Keratinocyte (primary cell): ENCODE measurements at regions not wholly inside any gene's neighbourhood (a gene's known extent, or its start where the extent isn't known, plus 50 kb on each side); places are given as distances from the start of the nearest gene placed in this dataset.

ENCODE experiments used
- DNase-seq: peaks from one replicate; pipeline ENCODE4 v3.0.0-alpha.2; 2011; ENCODE audit warnings: low read depth, missing footprints, low spot score
- FAIRE-seq: peaks from 2 replicates; lab custom pipeline; 2011; peaks lifted over from hg19 to GRCh38; lab: Jason Lieb, UNC
- H2AFZ ChIP-seq: 2 replicates; pipeline ENCODE4 v1.6.0; 2012; ENCODE audit warnings: low read length, control low read depth, inconsistent platforms; ENCODE audit not compliant: control insufficient read depth
- H3K27ac ChIP-seq: 2 replicates; pipeline ENCODE4 v1.5.1; 2011; ENCODE audit warnings: low read length; ENCODE audit not compliant: control insufficient read depth, insufficient read depth
- H3K27me3 ChIP-seq: 3 replicates; pipeline ENCODE4 v1.6.0; 2011; ENCODE audit warnings: low read length; ENCODE audit not compliant: control insufficient read depth, insufficient read depth; ENCODE audit errors: extremely low read depth
- H3K36me3 ChIP-seq, 2 experiments: 2 replicates in 1 of 2; 3 replicates in 1 of 2; pipeline ENCODE4 v1.5.1; 2011; ENCODE audit warnings: low read length in 2 of 2, mild to moderate bottlenecking in 1 of 2; ENCODE audit not compliant: control insufficient read depth in 2 of 2, insufficient read depth in 2 of 2; ENCODE audit errors: extremely low read depth in 1 of 2
- H3K4me1 ChIP-seq: 3 replicates; pipeline ENCODE4 v1.5.1; 2011; ENCODE audit warnings: low read length; ENCODE audit not compliant: control insufficient read depth, insufficient read depth; ENCODE audit errors: extremely low read depth
- H3K4me2 ChIP-seq: 3 replicates; pipeline ENCODE4 v1.6.0; 2011; ENCODE audit warnings: low read depth, low read length; ENCODE audit not compliant: control insufficient read depth, insufficient read depth; ENCODE audit errors: extremely low read depth
- H3K4me3 ChIP-seq, 3 experiments: fragments of 200-600 bp in 1 of 3; sonication (generic) in 1 of 3; 2 replicates in 2 of 3; 3 replicates in 1 of 3; pipeline ENCODE4 v1.5.1; 2011 to 2016; ENCODE audit warnings: low read length in 3 of 3, mild to moderate bottlenecking in 3 of 3, control low read depth in 2 of 3, inconsistent platforms in 1 of 3, low read depth in 1 of 3, mixed read lengths in 1 of 3, mixed run types in 1 of 3, moderate library complexity in 1 of 3; ENCODE audit not compliant: control insufficient read depth in 2 of 3, insufficient read depth in 2 of 3; ENCODE audit errors: extremely low read depth in 1 of 3
- H3K79me2 ChIP-seq: 2 replicates; pipeline ENCODE4 v1.6.0; 2012; ENCODE audit warnings: low read length; ENCODE audit not compliant: control insufficient read depth, insufficient read depth
- H3K9ac ChIP-seq: 3 replicates; pipeline ENCODE4 v1.6.0; 2011; ENCODE audit warnings: low read length; ENCODE audit not compliant: control insufficient read depth, insufficient read depth; ENCODE audit errors: extremely low read depth
- H3K9me1 ChIP-seq: 3 replicates; pipeline ENCODE4 v1.6.0; 2011; ENCODE audit warnings: low read length; ENCODE audit not compliant: control insufficient read depth, insufficient read depth; ENCODE audit errors: extremely low read depth
- H3K9me3 ChIP-seq: 2 replicates; pipeline ENCODE4 v1.5.1; 2012; ENCODE audit warnings: low read depth, low read length; ENCODE audit not compliant: control insufficient read depth
- H4K20me1 ChIP-seq: 3 replicates; pipeline ENCODE4 v1.6.0; 2011; ENCODE audit warnings: low read length; ENCODE audit not compliant: control insufficient read depth, insufficient read depth; ENCODE audit errors: extremely low read depth
- CTCF ChIP-seq, 3 experiments: IDR thresholded peaks in 1 of 3; conservative IDR thresholded peaks in 1 of 3; optimal IDR thresholded peaks in 1 of 3; 2 replicates in 2 of 3; 3 replicates in 1 of 3; pipeline versions ENCODE3 to v1.5.1; 2011; ENCODE audit warnings: low read length in 3 of 3, mild to moderate bottlenecking in 3 of 3, moderate library complexity in 2 of 3, control low read depth in 1 of 3, inconsistent platforms in 1 of 3; ENCODE audit not compliant: insufficient read depth in 2 of 3; ENCODE audit errors: extremely low read depth in 1 of 3
- EZH2 ChIP-seq: IDR thresholded peaks from one replicate; pipeline ENCODE4 v1.6.1; 2012; ENCODE audit warnings: inconsistent platforms, mild to moderate bottlenecking, low read length, moderate library complexity
- dilution Hi-C: fragments of 300-500 bp; cut with MboI; formaldehyde crosslinking; loops from one replicate; pipeline ENCODE4 v1.7.0; 2020; ENCODE audit warnings: low sequenced_read_pairs; ENCODE audit not compliant: extremely low pct_ligation_motif_present

GRCh38 chrX:104359124-104359523 lies 104.4 kb upstream of the ESX1 start:
- DNase-seq (no peak), FAIRE-seq (peak; percentile 17)
- no peak overlapping the region for H3K27ac ChIP-seq
- H3K9me3 ChIP-seq = peaks cover 1% of the 10 kb centered on the region
- H3K9me1 ChIP-seq = no peaks in the 10 kb centered on the region
- dilution Hi-C loops = no loop called here
- no peaks in the 10 kb centered on the region for H3K27me3 ChIP-seq
- H3K4me2 ChIP-seq = no peak overlapping the region
- no peaks in the 10 kb centered on the region for H3K79me2 ChIP-seq
- H4K20me1 ChIP-seq = no peaks in the 10 kb centered on the region
- H3K4me1 ChIP-seq = no peaks in the 10 kb centered on the region
- no peak for TF ChIP-seq EZH2
- H2AFZ ChIP-seq = no peak overlapping the region
- H3K4me3 ChIP-seq = no peak overlapping the region
- no peak overlapping the region for H3K9ac ChIP-seq
- no peaks in the 10 kb centered on the region for H3K36me3 ChIP-seq

- Histone ChIP-seq H4K20me1 (no peaks in the 10 kb centered on the region), H3K4me2 (peak overlapping the region; percentile 31), H3K27me3 (no peaks in the 10 kb centered on the region), H3K4me3 (no peak overlapping the region), H3K79me2 (no peaks in the 10 kb centered on the region), H3K4me1 (peaks cover 24% of the 10 kb centered on the region), H3K36me3 (no peaks in the 10 kb centered on the region), H3K27ac (peak overlapping the region; percentile 79), H2AFZ (peak overlapping the region; percentile 48), H3K9me1 (no peaks in the 10 kb centered on the region), H3K9ac (peak overlapping the region; percentile 24), H3K9me3 (no peaks in the 10 kb centered on the region)
- no peak for TF ChIP-seq CTCF (optimal IDR thresholded peaks at IDR 0.05 in 1 of 3, IDR thresholded peaks at IDR 0.05 in 1 of 3, conservative IDR thresholded peaks at IDR 0.05 in 1 of 3; ENCODE audit: extremely low read depth in 1 of 3, insufficient read depth in 2 of 3, low read length in 3 of 3)
- TF ChIP-seq EZH2 = no peak
- FAIRE-seq (peak; percentile 92), DNase-seq (peak; percentile 63)
- dilution Hi-C loops = no loop called here
Observed at GRCh38 chrX:104351173-104351769, 96.5 kb upstream of the ESX1 start.

GRCh38 chrX:104347860-104348259 lies 93.1 kb upstream of the ESX1 start:
- Histone ChIP-seq H3K4me2 (no peak overlapping the region), H3K9me3 (no peaks in the 10 kb centered on the region), H3K27ac (no peak overlapping the region), H3K9me1 (no peaks in the 10 kb centered on the region), H3K4me1 (peaks cover 19% of the 10 kb centered on the region), H3K36me3 (no peaks in the 10 kb centered on the region), H2AFZ (no peak overlapping the region), H3K79me2 (no peaks in the 10 kb centered on the region), H3K27me3 (no peaks in the 10 kb centered on the region), H4K20me1 (no peaks in the 10 kb centered on the region), H3K4me3 (no peak overlapping the region), H3K9ac (no peak overlapping the region)
- DNase-seq (no peak), FAIRE-seq (peak; percentile 58)
- dilution Hi-C loops = no loop called here
- TF ChIP-seq EZH2 (no peak), CTCF (optimal IDR thresholded peaks at IDR 0.05 in 1 of 3, IDR thresholded peaks at IDR 0.05 in 1 of 3, conservative IDR thresholded peaks at IDR 0.05 in 1 of 3; ENCODE audit: extremely low read depth in 1 of 3, insufficient read depth in 2 of 3, low read length in 3 of 3) (no peak)
